HG02571 (cell line): ENCODE measurements at regions not wholly inside any gene's neighbourhood (a gene's known extent, or its start where the extent isn't known, plus 50 kb on each side); places are given as distances from the start of the nearest gene placed in this dataset.
"Not testable (repeated sequence)": the region's sequence is repeated elsewhere in the genome, so short reads cannot be mapped to it uniquely, and the experiment has no call there.

Experiments used
- ATAC-seq: cut with Tn5 transposase; IDR thresholded peaks from one replicate; pipeline ENCODE4 v1.9.1; 2021; ENCODE audit warnings: mild to moderate bottlenecking, moderate library complexity; ENCODE audit not compliant: unreplicated experiment

DNA sequence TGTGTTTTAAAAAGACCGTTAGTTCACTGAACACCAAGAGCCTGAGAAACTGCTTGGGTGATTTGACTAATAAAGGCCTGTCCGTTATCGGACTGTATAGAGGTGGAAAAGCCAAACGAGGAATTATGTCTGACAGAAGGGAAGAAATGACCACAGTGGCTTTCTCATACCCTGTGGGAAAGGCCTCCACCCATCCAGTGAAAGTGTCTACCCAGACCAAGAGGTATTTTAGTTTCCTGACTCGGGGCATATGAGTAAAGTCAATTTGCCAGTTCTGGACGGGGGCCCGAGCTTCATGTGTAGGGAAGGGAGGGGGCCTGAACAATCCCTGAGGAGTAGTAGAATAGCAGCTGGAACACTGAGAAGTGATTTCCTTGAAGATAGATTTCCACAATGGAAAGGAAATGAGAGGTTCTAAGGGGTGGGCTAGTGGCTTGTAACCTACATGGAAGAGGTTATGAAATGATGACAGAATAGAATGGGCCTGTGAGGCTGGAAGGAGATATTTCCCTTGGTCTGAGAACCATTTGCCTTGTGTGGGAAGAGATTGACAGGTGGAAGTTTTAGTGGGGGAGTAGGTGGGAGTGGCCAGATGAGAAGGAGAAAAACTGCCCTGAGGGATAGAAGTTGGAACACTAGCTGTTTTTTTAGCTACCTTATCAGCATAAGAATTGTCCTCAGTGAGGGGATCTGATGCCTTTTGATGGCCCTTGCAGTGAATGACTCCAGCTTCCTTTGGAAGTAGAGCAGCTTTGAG lies 106.4 kb upstream of the PPM1J start:
- ATAC-seq, result not testable (repeated sequence)

DNA sequence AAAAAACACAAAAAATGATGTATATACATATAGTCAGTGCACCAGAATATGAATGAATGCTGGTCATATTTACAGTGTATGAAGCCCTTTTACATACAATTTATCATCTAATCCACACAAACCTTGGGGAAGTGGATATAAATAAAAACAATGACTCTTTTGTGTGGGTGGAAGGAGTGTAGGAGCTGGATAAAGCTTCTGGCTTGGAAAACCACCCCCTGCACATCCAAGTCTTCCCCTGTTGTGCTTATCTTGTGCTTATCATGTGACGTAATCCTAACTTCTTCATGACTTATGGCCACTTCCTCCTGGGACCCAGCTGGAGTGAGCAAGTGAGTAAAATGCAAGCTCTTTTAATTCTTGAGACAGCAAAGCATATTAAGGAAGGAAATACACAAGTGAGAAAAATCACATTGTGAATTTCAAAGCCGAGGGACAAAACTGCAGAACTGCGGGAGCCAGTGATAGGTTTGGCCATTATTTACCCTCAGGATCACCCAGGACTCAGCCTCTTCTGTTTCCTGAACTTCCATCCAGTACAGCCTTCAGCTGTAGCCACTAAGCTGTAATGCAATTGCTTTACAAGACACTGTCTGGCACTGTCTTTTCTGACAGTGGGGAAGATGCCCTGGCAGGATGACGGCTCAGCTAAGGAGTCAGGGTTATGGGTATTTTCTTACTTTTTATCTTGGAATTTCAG lies 104.0 kb upstream of the PPM1J start:
- no peak for ATAC-seq

- no peak for ATAC-seq
These were observed 102.6 kb upstream of the PPM1J start for GRCh38 chr1:112817555-112818373.

DNA sequence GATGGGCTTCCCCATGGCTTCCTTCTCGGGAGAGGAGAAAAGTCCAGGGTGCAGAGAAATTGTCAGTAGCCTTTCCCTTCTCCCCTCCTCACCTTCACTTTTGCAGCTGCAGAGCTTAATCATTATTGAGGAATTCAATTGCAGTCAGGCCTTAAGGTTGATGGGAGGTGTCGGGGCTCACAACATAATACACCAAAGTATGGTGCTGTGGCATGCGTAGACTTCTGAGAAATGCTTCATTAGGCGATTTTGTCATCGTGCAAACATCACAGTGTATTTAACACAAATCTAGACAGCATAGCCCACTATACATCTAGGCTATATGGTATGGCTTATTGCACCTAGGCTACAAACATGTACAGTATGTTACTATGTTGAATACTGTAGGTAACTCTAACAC lies 100.2 kb upstream of the PPM1J start:
- no peak for ATAC-seq

- not testable (repeated sequence) for ATAC-seq
These were observed 99.5 kb upstream of the PPM1J start for GRCh38 chr1:112814645-112815044.

GRCh38 chr1:112808861-112809684 lies 93.9 kb upstream of the PPM1J start:
- ATAC-seq, result no peak

DNA sequence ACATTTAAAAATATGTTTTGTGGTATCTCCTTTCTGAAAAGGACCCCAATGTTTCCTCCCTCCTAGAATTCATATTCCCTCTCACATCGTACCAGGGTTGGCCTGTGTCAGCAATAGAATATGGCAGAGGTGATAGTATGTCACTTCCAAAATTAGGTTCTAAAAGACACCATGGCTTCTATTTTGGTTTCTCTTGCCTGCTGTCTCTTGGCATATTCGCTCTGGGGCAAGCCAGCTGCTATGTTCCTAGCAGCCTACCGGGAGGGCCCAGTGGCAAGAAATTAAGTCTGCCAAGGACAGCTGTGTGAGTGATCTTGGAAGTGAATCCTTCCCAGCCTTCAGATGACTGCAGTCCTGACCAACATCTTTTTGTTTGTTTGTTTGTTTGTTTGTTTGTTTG lies 92.9 kb upstream of the PPM1J start:
- no peak for ATAC-seq

GRCh38 chr1:112807117-112807516 lies 92.0 kb upstream of the PPM1J start:
- no peak for ATAC-seq

DNA sequence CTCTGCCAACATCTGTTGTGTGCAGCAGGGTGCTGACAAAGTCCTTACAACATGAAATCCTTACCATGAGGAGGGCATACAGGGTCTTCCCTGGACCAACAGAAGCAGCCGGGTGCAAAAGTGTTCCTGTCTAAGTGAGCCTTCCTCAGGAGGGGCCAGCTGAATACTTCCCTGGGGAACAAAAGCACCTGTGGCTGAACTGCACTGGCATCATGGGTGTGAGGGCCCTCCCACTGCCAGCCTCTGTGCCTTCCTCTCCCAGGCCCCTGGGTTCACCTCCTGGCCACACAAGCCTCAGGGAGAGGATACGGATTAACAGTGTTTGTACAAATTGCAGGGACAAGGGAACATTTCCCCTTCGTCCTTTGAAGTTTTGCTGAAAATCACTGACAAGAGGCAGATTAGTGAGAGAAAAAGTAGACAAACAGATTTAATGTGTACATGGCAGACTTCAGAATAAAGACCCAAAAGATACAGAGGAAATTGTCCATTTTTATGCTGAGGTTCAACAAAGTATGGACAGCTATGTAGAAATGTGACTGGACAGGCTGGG lies 91.0 kb upstream of the PPM1J start:
- no peak for ATAC-seq

DNA sequence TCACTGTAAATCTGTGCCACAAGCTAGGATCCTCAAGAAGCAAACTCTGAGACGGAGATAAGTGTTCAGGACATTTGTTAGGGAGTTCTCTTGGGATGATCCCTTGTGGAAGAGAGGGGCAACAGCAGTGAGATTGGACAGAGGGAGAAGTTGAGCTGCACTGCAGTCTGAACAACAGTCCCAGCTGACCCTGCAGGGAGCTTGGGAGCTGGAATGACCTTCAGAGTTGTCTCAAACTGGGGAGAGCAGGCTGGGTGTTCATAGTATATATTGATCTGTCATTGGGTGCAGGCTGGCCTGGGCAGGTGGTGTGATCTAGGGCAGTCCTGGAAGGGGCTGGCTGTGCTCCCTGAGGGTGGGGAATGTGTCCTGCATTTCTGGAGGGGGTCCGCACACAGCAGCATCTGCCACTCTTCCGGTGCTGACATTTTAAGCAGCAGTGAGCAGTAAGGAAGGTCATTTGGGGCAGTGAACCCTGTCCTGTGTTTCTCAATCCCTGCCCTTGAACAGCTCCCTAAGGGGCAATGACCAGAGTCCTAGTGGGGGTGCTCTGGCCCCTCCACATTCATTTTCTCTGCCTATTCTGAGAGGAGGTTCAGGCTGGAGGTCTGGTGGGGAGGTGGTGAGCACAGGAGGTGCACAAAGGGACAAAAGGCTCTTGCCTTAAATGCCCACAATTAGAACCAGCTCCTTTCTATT lies 90.2 kb upstream of the PPM1J start:
- no peak for ATAC-seq

- peak; percentile 74 for ATAC-seq
These were observed 89.0 kb upstream of the PPM1J start for GRCh38 chr1:112803906-112804762.

DNA sequence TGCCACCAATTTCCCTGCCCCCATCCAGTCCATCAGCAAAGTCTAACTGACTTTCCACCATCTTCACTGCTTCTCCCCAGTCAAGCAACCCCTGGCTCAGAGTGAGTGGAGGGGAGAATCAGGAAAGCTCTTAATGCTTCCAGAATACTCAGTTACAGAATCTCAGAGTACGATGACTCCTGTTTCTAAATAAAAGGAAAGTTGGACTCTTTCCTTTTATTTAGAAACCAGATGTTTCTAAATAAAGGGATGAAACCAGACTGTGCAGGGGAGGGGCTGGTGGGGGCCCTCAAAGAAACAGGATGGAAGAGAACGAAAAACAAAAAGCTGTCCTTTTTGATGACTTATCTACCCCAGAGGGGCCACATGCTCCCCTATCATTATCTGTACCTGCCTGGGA lies 85.2 kb upstream of the PPM1J start:
- no peak for ATAC-seq

- ATAC-seq, result no peak
These were observed 83.2 kb upstream of the PPM1J start for GRCh38 chr1:112798292-112798691.

DNA sequence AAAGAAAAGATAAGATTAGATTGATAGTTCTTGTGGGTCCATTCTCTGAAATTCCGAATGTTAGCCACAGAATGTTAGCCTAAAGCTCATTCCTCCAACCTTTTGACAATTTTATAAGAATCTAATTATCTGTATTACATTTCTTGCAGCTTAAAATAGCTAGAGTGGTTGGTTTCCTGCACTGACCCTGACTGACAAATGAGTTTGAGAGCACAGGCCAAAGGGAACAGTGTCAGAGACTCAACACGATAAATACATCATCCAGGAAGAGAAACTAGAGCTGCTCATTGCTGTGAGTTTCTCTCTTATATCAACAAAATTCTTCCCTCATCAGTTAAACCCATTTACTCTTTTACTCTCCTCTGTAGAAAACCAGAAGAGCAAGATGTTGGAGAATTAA lies 82.1 kb upstream of the PPM1J start:
- no peak for ATAC-seq

DNA sequence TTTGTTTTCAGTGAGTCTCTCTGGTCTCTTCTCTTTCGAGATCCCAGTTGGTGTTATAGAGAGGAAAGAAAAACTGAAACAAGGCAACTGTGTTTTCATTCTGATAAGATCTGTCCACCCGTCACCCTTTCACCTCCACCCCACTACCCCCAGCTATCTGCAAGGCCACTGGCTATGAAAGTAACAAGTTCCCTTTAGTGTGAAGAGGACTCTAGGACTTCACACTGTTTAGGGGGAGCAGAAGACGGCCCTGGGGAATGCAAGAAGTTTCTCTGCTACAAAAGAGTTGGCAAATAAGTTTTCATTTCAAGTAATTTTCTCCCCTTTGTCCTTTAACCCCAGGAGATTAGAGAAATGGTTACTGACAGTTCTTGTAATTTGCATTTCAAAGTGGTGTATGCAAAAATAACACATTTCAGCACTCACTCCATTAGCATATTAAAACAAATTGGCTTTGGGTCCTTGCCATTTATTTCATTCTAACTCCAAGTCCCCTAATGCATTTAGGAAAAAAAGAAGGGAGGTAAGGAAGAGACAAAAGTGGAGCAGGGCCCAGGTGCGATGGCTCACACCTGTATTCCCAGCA lies 79.6 kb upstream of the PPM1J start:
- peak; percentile 79 for ATAC-seq

DNA sequence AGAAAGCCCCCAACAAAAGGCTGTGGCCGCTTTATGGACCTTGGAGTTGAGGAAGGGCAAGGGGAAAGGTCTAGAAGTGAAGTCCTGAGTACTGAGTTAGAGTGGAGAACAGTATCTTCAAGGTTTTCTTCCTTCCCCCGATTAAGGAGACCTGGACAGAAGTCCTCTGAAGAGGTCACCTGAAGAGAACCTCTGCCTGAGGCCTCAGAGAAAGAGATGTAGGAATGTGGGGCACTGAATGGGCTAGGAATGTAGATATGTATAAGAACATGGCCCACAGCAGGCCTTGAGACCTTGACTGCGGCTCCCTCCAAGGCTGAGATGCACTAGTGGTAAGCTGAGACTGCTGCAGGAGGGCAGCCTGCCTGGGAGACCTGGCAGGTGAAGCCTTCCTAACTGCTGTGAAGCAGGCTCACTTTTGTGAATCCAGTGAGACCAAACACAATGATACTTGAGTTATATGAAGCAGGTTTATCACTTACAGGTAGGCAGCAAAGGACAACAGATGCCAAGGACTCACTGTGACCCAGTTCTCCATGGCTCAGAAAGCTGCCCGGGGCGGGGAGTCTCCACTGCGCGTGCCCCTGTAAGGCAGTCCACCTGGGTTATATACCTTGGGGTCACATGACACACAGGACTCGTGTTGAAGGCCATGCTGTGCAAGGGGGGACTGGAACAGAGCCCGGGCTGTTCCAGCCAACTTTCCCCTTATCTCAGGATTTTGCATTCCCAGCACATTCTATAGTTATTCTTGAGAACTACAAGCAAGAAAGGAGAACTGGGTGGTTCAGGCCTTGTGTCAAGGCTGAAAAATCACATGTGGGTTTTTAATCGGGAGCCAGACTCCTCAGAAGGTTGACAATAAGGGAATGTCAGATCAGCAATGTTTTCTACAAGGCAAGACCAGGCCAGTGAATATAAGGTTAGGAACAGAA lies 78.8 kb upstream of the PPM1J start:
- no peak for ATAC-seq

GRCh38 chr1:112791723-112792104 lies 76.6 kb upstream of the PPM1J start:
- ATAC-seq, result no peak
